ENCODE measurements at regions not wholly inside any gene's neighbourhood (a gene's known extent, or its start where the extent isn't known, plus 50 kb on each side); places are given as distances from the start of the nearest gene placed in this dataset.

DNA sequence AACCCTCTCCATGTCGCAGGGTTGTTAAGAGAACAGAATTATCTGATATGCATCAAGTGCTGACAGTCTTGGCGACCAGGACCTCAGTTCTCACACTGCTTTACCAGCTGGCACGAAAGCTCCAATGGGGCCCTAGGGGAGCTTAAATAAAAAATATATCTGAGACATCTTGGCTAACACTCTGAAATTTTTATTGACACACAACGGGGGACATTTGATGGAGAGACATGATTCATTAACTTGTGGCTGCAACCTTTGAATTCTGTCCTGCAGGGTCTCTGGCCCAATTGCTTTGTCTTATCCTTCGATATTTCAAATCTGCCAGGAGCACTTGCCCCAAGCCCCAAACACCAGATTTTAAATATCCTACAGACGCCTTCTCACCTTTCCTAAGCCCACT is 567.0 kb downstream of the AJAP1 start:
- in situ Hi-C loops (cut with MboI; ENCODE audit: low sequenced_read_pairs), result no loop called here

DNA sequence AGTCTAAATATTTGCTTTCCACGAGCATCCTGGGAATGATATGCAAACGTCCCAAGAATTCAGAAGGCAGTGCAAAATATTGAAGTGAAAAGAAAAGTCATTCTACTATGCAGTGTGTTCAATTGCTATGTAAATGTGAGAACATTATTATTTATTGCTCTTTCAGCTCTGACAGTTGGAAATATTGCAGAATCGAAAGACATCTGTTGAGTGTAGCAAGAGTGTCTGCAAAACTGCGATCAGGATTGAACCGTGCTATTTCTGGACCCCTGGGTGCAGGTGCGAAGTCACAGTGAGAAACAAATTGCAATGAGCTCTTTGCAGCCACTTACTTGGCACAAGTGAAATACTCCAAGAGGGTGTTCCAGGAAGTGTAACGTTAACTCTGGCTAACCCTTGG is 566.4 kb downstream of the AJAP1 start:
- in situ Hi-C loops (cut with MboI; ENCODE audit: low sequenced_read_pairs), result no loop called here

DNA sequence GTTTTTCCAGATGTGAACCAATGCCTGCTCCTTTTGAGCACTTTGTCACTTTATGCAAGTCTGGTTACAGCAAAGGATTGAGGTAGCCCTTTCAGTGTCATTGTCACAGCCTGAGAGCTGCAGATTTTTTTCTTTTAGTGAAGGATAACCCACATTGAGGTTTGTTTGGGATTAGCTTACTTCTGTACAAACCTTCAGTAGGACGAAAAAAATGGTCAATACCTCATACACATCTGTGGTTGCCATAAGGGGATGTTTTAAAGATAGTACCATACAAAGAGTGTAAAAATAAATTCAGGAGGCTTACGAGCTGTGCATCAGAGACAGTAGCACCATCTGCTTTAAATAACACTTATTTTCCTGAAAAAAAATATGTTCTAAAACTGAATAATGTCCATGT is 566.0 kb downstream of the AJAP1 start:
- in situ Hi-C loops (cut with MboI; ENCODE audit: low sequenced_read_pairs), result no loop called here

DNA sequence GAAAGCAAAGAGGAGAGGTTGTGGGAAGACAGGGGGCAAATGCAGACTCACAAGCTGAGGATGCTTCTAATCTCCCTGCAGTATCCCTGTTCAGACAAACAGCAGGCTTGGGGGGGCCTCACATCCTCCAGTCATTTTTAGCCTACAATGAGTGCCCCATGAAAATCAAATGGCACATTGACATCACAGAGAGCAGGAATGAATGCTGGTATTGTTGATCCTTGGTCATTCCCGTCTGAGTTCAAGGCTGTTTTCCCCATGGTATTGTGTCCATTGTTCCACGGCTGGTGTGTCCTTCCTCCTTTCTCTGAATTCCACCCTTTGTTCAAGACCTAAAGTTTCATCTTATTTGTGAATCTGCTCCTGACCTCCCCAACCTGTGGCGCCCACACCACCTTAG is 545.6 kb downstream of the AJAP1 start:
- in situ Hi-C loops (cut with MboI; ENCODE audit: low sequenced_read_pairs), result no loop called here

DNA sequence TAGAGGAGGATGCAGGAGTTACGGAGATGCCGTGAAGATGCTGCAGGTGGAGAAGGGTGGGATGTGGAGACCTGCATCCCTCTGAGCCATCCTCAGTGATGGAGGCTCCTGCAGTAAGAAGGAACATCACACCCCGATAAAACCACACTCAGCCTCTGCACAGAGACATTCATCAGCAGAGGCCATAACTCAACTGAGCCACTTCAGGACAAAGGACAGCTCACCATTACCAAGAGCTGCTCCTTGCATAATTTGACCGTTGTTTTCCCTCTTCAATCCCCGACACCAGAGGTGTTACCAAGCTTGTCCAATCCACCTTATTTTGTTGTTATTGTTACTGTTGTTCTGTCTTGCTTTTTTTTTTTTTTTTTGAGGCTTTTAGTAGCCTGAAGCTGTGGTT is 543.9 kb downstream of the AJAP1 start:
- in situ Hi-C loops (cut with MboI; ENCODE audit: low sequenced_read_pairs), result no loop called here

DNA sequence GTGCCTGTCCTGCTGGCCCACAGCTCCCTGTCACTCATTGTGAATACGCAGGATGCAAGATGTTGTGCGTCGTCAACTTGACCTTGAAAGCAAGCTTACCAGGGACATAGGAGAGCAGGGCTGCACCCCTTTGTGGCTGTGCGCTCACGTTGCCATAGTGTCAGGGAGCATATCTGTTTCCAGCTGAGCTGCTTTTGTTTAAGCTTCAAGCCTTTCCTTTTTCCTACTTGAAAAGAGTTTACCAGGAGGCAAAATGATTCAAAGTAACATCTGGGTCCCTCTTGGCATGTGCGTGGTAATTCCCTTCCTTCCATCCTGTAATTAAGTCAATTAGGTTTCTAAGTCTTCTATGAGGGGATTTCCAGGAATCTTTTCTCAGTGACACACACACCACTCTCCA is 537.1 kb downstream of the AJAP1 start:
- in situ Hi-C loops (cut with MboI; ENCODE audit: low sequenced_read_pairs), result no loop called here

- in situ Hi-C loops (cut with MboI; ENCODE audit: low sequenced_read_pairs), result no loop called here
These were observed 535.0 kb downstream of the AJAP1 start for GRCh38 chr1:5189384-5189783.

- in situ Hi-C loops (cut with MboI; ENCODE audit: low sequenced_read_pairs), result no loop called here
These were observed 511.4 kb downstream of the AJAP1 start for GRCh38 chr1:5165762-5166161.

- in situ Hi-C loops (cut with MboI; ENCODE audit: low sequenced_read_pairs), result no loop called here
These were observed 509.7 kb downstream of the AJAP1 start for GRCh38 chr1:5164158-5164557.

DNA sequence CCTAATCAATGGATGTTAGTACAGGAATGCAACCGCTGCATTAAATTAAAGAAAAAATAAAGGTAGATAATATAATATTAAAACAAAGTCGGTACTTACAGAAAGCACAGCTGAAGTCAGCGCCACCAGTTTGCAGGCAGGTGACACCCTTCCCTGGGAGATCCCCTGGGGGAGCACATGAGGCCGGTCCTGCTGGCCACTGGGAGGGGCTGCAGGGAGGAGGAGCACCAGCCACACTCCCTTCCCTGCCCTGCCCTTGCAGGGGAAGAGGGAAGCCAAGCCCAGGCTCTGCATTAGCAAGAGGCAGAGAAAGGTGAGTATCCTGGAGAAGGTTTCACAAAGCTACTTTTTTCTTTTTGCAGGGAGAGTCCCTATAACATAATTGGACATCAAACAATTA is 507.0 kb downstream of the AJAP1 start:
- in situ Hi-C loops (cut with MboI; ENCODE audit: low sequenced_read_pairs), result no loop called here

DNA sequence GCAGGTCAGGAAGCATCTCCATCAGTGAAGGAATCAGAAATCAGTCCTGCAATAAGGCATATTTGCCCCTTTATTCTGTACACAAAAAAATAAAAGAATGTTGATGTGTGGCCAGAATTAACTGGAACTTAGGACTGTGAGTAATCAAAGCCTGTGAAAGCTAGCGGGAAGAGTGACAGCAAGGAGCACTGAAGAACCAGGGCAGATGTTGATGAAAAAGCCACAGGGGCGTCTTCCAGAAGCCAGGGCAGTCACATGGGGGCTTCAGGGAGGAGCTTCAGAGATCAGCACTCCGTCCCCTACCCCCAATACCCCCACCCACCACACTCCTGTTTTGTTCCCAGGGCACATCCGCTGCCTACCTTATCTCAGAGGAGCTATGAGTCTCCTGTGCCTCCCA is 502.8 kb downstream of the AJAP1 start:
- in situ Hi-C loops (cut with MboI; ENCODE audit: low sequenced_read_pairs), result no loop called here

- in situ Hi-C loops (cut with MboI; ENCODE audit: low sequenced_read_pairs), result no loop called here
These were observed 502.2 kb downstream of the AJAP1 start for GRCh38 chr1:5156416-5157120.

DNA sequence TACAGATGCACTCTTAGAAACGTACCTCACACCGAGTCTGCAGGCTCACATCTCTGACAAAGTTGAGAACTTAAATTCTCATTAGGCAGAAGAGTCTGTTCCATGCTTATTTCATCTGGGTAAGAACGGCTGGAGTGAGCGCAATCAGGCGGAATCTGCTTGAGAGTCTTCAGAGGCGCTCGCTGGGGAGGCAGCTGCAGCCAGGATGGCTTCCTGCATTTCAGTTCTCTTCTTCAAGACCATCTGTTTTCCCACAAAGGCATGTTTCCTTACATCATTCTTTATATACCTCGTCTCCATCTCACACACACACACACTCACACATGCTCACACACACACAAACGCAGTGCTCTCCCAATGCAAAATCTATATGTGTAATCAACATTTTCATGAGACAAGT is 497.1 kb downstream of the AJAP1 start:
- in situ Hi-C loops (cut with MboI; ENCODE audit: low sequenced_read_pairs), result no loop called here

DNA sequence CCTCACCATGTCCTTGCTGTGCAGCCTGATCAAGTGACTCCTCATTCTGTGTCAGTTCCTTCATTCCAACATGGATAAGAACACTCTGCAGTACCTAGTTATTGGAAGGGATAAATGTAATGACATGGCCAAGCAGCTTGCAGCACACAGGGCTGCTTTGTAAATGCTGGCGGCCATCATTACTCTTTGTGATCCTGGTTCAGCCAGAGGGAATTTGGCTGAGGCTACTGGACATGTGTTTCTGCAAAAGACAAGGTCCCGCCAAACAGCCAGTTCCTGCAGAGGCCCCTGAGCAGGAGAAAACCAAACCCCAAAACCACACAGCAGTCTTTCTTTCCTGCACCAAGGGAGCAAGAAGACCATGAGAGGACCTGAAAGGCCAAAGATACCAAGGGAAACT is 495.8 kb downstream of the AJAP1 start:
- in situ Hi-C loops (cut with MboI; ENCODE audit: low sequenced_read_pairs), result no loop called here

GRCh38 chr1:5147806-5148205 is 493.4 kb downstream of the AJAP1 start:
- in situ Hi-C loops (cut with MboI; ENCODE audit: low sequenced_read_pairs), result no loop called here

GRCh38 chr1:5142389-5142788 is 488.0 kb downstream of the AJAP1 start:
- in situ Hi-C loops (cut with MboI; ENCODE audit: low sequenced_read_pairs), result no loop called here

DNA sequence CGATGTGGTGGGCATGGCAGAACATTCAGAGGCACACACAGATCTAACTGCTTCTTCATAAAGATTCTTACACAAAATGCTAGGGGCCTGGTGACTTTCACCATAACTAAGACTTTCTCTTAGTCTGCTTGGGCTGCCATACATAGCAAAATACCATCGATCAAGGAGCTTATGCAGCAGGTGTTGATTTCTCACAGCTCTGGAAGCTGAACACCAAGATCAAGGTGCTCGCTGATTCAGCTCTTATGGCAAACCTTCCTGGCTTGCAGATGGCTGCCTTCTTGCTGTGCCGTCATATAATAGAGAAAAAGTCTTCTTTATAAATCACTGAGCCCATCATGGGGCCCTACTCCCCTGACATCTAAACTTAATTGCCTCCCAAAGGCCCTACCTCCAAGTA is 487.3 kb downstream of the AJAP1 start:
- in situ Hi-C loops (cut with MboI; ENCODE audit: low sequenced_read_pairs), result no loop called here

DNA sequence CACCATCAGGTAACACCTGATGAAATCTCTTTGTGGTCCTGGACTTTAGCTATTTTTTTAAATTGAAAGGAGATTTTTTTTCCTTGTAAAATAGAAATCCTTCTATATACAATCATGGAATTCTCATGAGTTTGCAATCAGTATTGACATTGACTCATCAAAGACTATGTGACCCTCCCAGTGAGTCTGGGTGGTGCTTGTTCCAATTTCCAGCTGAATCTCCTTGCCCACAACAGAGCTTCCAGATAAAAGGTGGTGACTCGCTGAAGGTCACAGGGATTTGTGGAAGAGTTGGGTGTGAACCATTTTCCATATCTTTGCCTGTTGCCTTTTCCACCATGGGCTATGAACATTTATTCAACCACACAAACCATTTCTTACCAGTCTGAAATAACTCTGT is 486.6 kb downstream of the AJAP1 start:
- in situ Hi-C loops (cut with MboI; ENCODE audit: low sequenced_read_pairs), result no loop called here

- in situ Hi-C loops (cut with MboI; ENCODE audit: low sequenced_read_pairs), result no loop called here
These were observed 485.7 kb downstream of the AJAP1 start for GRCh38 chr1:5140136-5140535.

DNA sequence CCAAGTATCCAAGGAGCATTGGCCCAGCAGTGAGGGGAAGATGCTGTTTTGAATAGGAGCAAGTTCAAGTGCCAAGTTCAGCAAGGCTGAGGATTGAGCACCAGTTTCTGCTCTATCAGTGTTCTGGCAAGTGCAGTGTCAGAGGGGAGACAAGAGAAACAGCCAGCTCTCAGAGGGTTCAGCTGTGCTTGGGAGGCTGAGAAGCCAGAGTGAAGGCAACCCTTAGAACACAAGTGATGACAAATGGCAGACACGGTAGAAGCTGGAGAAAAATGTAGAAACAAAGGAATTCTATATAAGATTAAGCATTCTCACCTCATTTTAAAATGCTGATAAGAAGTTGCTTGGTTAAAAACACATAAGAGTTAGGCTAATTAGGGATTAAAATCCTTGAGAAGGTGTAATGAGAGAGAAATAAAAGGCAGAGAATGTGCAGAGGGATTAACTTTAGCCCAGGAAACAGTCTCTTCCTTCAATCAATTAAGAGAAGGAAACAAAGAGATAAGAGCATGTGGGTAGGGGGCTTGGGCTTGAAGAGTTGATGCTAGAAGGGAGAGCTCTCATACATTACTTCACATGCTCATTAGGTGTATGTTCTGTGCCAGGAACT is 475.4 kb downstream of the AJAP1 start:
- in situ Hi-C loops (cut with MboI; ENCODE audit: low sequenced_read_pairs), result no loop called here

DNA sequence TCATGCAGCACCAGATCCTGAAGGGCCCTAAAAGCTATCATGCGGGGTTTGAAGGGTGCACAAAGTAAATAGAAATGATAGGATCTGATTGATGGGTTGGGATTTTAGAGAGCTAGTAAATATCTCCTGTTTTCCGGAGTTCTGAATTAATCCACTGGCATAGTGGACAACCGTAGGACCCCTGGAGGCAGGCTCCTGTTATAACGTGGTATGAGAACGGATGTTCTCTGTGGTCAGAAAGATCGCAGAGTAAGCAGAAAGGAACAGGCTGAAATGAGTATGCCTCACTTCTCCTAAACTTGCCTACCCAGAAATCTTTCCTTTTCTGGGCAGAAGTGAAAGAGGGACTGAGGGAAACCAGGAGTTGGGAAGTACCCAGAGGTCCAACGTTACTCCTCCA is 470.8 kb downstream of the AJAP1 start:
- in situ Hi-C loops (cut with MboI; ENCODE audit: low sequenced_read_pairs), result no loop called here

DNA sequence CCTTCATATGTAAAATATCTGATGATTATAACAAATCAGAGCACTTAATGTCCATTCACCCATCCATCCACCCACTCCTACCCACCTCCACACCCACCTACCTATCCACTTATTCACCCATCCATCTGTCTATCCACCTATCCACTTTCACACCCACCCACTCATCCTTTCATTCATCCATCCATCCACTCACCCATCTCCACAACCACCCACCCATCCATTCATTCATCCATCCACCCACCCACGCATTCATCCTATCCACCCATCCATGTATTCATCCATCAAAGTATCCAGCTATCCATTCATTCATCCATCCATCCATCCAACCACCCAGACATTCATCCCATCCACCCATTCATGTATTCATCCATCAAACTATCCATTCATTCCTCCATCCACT is 466.1 kb downstream of the AJAP1 start:
- in situ Hi-C loops (cut with MboI; ENCODE audit: low sequenced_read_pairs), result no loop called here

All from HL-60/S4 (cell line).